ENCODE measurements at regions not wholly inside any gene's neighbourhood (a gene's known extent, or its start where the extent isn't known, plus 50 kb on each side); places are given as distances from the start of the nearest gene placed in this dataset.
A peak's percentile ranks its signal among the peaks of the same experiment; 100 is the strongest.
"Not testable (repeated sequence)": the region's sequence is repeated elsewhere in the genome, so short reads cannot be mapped to it uniquely, and the experiment has no call there.

GRCh38 chr9:93809204-93809940 is 145.8 kb downstream of the BARX1 start:
- no peak for DNase-seq

GRCh38 chr9:93808115-93809029 is 146.8 kb downstream of the BARX1 start:
- DNase-seq: no peak

- DNase-seq: peak; percentile 64
Observed at GRCh38 chr9:93807166-93808074, 147.7 kb downstream of the BARX1 start.

GRCh38 chr9:93801581-93802284 is 153.4 kb downstream of the BARX1 start:
- no peak for DNase-seq

GRCh38 chr9:93801120-93801519 is 154.0 kb downstream of the BARX1 start:
- DNase-seq: no peak

- no peak for DNase-seq
Observed at GRCh38 chr9:93792358-93792757, 162.8 kb downstream of the BARX1 start.

- DNase-seq: no peak
Observed at GRCh38 chr9:93786204-93786603, 169.0 kb downstream of the BARX1 start.

GRCh38 chr9:93776873-93777272 is 178.3 kb downstream of the BARX1 start:
- no peak for DNase-seq

GRCh38 chr9:93776256-93776655 is 178.9 kb downstream of the BARX1 start:
- no peak for DNase-seq

GRCh38 chr9:93774331-93775102 is 180.6 kb downstream of the BARX1 start:
- DNase-seq: no peak

- no peak for DNase-seq
Observed at GRCh38 chr9:93771276-93771675, 183.9 kb downstream of the BARX1 start.

GRCh38 chr9:93761822-93762221 is 185.4 kb downstream of the PHF2 start:
- DNase-seq: no peak

GRCh38 chr9:93750045-93750444 is 173.7 kb downstream of the PHF2 start:
- DNase-seq: no peak

GRCh38 chr9:93748827-93749226 is 172.4 kb downstream of the PHF2 start:
- not testable (repeated sequence) for DNase-seq

GRCh38 chr9:93731963-93732362 is 155.6 kb downstream of the PHF2 start:
- DNase-seq: no peak

GRCh38 chr9:93730648-93731047 is 154.3 kb downstream of the PHF2 start:
- no peak for DNase-seq

GRCh38 chr9:93730217-93730616 is 153.8 kb downstream of the PHF2 start:
- DNase-seq: no peak

All from NCI-H774 (cell line).